Osteoblast (primary cell): ENCODE measurements at regions not wholly inside any gene's neighbourhood (a gene's known extent, or its start where the extent isn't known, plus 50 kb on each side); places are given as distances from the start of the nearest gene placed in this dataset.

ENCODE experiments used
- DNase-seq: peaks from one replicate; pipeline ENCODE4 v3.0.0; 2011; ENCODE audit warnings: low spot score, mixed read lengths; ENCODE audit not compliant: insufficient read length; ENCODE audit errors: missing footprints
- H2AFZ ChIP-seq: 2 replicates; pipeline ENCODE4 v1.6.0; 2011; ENCODE audit warnings: mild to moderate bottlenecking, low read length
- H3K27ac ChIP-seq: 2 replicates; pipeline ENCODE4 v1.5.1; 2011; ENCODE audit warnings: mild to moderate bottlenecking, low read depth, low read length, moderate library complexity
- H3K27me3 ChIP-seq: 2 replicates; pipeline ENCODE4 v1.6.0; 2012; ENCODE audit warnings: mild to moderate bottlenecking, control low read depth, inconsistent platforms, low read length, moderate library complexity; ENCODE audit not compliant: insufficient read depth
- H3K36me3 ChIP-seq: 2 replicates; pipeline ENCODE4 v1.5.1; 2011; ENCODE audit warnings: mild to moderate bottlenecking, low read length, control low read depth, moderate library complexity; ENCODE audit not compliant: insufficient read depth
- H3K4me1 ChIP-seq: 2 replicates; pipeline ENCODE4 v1.5.1; 2011; ENCODE audit warnings: mild to moderate bottlenecking, low read length, control low read depth, moderate library complexity; ENCODE audit not compliant: insufficient read depth
- H3K4me2 ChIP-seq: 2 replicates; pipeline ENCODE4 v1.6.0; 2011; ENCODE audit warnings: mild to moderate bottlenecking, low read length; ENCODE audit not compliant: insufficient read depth
- H3K4me3 ChIP-seq: fragments of 200-600 bp; sonication (generic); 3 replicates; pipeline ENCODE4 v1.5.1; 2012; ENCODE audit warnings: mild to moderate bottlenecking, low read length, inconsistent platforms; ENCODE audit not compliant: insufficient read depth
- H3K79me2 ChIP-seq: 2 replicates; pipeline ENCODE4 v1.6.0; 2012; ENCODE audit warnings: mild to moderate bottlenecking, low read length, control low read depth, inconsistent platforms; ENCODE audit not compliant: insufficient read depth
- H3K9me3 ChIP-seq: 2 replicates; pipeline ENCODE4 v1.5.1; 2011; ENCODE audit warnings: low read depth, low read length, control low read depth
- H4K20me1 ChIP-seq: 2 replicates; pipeline ENCODE4 v1.6.0; 2012; ENCODE audit warnings: mild to moderate bottlenecking, low read length, control low read depth; ENCODE audit not compliant: insufficient read depth
- TF ChIP-seq, protein P1 (sequence below): IDR thresholded peaks from 2 replicates; pipeline ENCODE4 v1.5.1; 2011; ENCODE audit warnings: mild to moderate bottlenecking, low read depth, low read length, moderate library complexity; ENCODE audit errors: extremely low read depth

DNA sequence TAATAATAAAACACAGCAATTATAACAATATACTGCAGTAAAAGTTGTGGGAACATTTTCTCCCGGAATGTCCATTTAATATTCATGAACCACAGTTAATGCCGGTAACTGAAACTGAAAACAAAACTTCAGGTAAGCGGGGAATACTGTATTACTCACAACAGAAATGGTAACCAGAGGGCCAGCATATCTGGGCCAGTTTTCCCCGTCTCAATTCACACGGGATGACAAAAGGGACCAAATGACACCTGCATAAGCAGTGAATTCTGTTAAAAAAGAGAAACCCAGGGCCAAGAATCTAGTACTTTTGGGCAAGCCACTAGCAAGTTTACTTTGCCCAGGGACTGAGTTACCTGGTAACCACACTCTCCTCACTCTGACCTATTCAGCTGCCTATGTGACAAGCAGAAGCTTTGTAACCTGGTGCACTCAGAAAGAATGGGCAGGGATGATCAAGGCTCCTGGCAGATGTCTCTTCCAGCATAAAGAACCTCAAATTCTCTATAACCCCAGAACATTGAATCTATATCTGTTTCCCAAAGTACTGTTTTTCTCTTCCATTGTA, 1171.2 kb downstream of the DIAPH3 start:
- no peaks in the 10 kb centered on the region for H3K9me3 ChIP-seq
- no peaks in the 10 kb centered on the region for H3K4me1 ChIP-seq
- no peaks in the 10 kb centered on the region for H3K79me2 ChIP-seq
- no peaks in the 10 kb centered on the region for H3K27me3 ChIP-seq
- DNase-seq, result no peak
- TF ChIP-seq, protein P1, sequence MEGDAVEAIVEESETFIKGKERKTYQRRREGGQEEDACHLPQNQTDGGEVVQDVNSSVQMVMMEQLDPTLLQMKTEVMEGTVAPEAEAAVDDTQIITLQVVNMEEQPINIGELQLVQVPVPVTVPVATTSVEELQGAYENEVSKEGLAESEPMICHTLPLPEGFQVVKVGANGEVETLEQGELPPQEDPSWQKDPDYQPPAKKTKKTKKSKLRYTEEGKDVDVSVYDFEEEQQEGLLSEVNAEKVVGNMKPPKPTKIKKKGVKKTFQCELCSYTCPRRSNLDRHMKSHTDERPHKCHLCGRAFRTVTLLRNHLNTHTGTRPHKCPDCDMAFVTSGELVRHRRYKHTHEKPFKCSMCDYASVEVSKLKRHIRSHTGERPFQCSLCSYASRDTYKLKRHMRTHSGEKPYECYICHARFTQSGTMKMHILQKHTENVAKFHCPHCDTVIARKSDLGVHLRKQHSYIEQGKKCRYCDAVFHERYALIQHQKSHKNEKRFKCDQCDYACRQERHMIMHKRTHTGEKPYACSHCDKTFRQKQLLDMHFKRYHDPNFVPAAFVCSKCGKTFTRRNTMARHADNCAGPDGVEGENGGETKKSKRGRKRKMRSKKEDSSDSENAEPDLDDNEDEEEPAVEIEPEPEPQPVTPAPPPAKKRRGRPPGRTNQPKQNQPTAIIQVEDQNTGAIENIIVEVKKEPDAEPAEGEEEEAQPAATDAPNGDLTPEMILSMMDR, result no peak
- H3K36me3 ChIP-seq, result no peaks in the 10 kb centered on the region
- no peak overlapping the region for H3K4me2 ChIP-seq
- H3K4me3 ChIP-seq, result no peak overlapping the region
- no peak overlapping the region for H2AFZ ChIP-seq
- H4K20me1 ChIP-seq, result no peaks in the 10 kb centered on the region
- H3K27ac ChIP-seq, result no peak overlapping the region

DNA sequence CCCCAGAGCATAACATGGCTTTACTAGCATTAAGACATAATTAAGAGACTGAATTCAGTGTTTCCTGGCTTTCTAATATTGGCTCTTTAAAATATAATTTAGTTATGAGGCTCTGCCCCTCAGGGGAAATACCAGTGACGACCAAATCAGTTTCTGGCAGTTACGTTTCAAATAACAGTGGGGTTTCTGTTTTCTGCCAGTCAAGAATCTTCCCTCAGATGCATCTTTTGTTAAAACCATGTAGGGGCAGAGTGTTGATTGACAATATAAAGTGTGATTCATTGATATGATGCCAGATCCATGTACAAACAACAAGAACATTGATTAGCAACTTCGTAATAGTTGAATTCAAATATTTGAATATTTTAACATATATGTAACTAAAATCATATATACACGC, 1169.7 kb downstream of the DIAPH3 start:
- no peaks in the 10 kb centered on the region for H3K36me3 ChIP-seq
- H3K27me3 ChIP-seq, result no peaks in the 10 kb centered on the region
- DNase-seq, result no peak
- no peaks in the 10 kb centered on the region for H3K79me2 ChIP-seq
- H3K4me2 ChIP-seq, result no peak overlapping the region
- H3K4me1 ChIP-seq, result no peaks in the 10 kb centered on the region
- H3K4me3 ChIP-seq, result no peak overlapping the region
- no peaks in the 10 kb centered on the region for H3K9me3 ChIP-seq
- TF ChIP-seq, protein P1, result no peak
- no peaks in the 10 kb centered on the region for H4K20me1 ChIP-seq
- H3K27ac ChIP-seq, result no peak overlapping the region
- no peak overlapping the region for H2AFZ ChIP-seq

DNA sequence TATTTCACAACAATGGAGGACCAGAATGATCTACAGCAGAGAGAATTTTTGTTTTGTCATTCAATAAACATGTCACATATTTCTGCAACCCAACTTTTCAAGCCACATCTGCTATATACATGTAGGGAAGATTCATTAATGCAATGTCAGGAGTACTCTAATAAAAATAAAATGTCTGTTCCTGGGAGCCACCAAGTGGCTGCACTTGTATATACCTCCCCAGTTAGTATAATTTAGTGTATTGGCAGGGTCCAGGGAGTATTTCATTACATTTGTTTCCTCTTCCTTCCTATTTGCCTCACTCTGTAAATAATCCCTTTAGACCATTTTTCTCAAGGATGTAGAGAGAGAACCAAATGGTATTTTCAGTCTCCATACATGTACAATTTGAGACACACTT, 1169.0 kb downstream of the DIAPH3 start:
- Histone ChIP-seq H3K27me3 (no peaks in the 10 kb centered on the region), H4K20me1 (no peaks in the 10 kb centered on the region), H3K27ac (no peak overlapping the region)

DNA sequence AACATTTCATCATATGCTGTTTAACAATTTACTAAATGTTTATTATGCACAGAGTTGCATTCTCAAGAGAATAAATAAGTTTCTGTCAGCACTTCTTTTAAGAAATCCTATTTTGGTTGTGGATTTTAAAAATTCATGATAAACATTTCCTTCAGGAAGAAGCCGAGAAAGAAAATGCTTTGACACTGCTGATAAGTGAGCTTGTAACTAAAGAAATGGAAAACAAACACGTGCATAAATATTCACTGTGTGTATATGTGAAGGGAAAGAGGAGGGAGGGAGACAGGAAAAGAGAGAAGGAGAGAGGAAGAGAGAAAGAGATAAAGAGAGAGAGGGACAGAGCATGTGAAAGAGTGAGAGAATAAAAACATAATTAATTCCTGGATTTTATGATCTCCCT, 1165.0 kb downstream of the DIAPH3 start:
- H3K36me3 ChIP-seq, result no peaks in the 10 kb centered on the region
- H4K20me1 ChIP-seq, result no peaks in the 10 kb centered on the region
- no peak for DNase-seq
- H3K4me2 ChIP-seq, result no peak overlapping the region
- no peaks in the 10 kb centered on the region for H3K79me2 ChIP-seq
- H3K27ac ChIP-seq, result no peak overlapping the region
- H2AFZ ChIP-seq, result no peak overlapping the region
- H3K4me1 ChIP-seq, result no peaks in the 10 kb centered on the region
- H3K9me3 ChIP-seq, result no peaks in the 10 kb centered on the region
- H3K27me3 ChIP-seq, result no peaks in the 10 kb centered on the region
- H3K4me3 ChIP-seq, result no peak overlapping the region
- TF ChIP-seq, protein P1, result no peak

More for the DNA sequence above, 1169.0 kb downstream of the DIAPH3 start:
- TF ChIP-seq, protein P1, result no peak
- no peak overlapping the region for H2AFZ ChIP-seq
- no peaks in the 10 kb centered on the region for H3K36me3 ChIP-seq
- no peaks in the 10 kb centered on the region for H3K79me2 ChIP-seq
- no peak for DNase-seq
- H3K4me1 ChIP-seq, result no peaks in the 10 kb centered on the region
- no peak overlapping the region for H3K4me2 ChIP-seq
- H3K4me3 ChIP-seq, result no peak overlapping the region
- no peaks in the 10 kb centered on the region for H3K9me3 ChIP-seq
